ENCODE measurements at regions not wholly inside any gene's neighbourhood (a gene's known extent, or its start where the extent isn't known, plus 50 kb on each side); places are given as distances from the start of the nearest gene placed in this dataset.

DNA sequence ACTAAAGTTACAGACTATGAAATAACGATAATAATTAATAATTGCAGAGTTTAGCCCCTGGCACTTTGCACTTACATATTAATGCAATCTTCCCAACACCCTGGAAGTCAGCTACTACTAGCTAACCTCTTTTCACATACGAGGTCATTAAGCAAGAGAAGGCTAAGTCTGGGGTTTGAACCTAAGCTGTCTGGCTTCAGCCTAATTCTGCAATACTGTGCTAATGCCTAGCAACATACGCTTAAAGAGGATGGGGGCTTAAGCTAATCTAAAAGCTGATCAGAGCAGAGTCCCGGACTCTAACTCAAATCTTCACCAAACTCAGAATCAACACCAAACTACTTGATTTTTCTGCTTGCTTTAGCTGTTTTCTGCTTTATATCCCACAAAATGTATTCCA is 168.7 kb upstream of the GNAI1 start:
- Histone ChIP-seq H3K27ac (no peak overlapping the region), H3K9ac (ENCODE audit: insufficient read length) (no peak overlapping the region), H3K4me3 (no peak overlapping the region), H3K36me3 (ENCODE audit: insufficient read depth, low read length) (no peaks in the 10 kb centered on the region), H3K9me3 (ENCODE audit: low read depth, low read length) (no peaks in the 10 kb centered on the region)
- no peak for TF ChIP-seq FOXP2 (optimal IDR thresholded peaks at IDR 0.05; ENCODE audit: control extremely low read depth, extremely low read length, insufficient read depth)
- no peak for TF ChIP-seq EZH2 (IDR thresholded peaks at IDR 0.05)
- TF ChIP-seq POLR2AphosphoS5 (IDR thresholded peaks at IDR 0.05; ENCODE audit: borderline replicate concordance, low read depth, low read length), result no peak
- DNase-seq (ENCODE audit: low read depth, low spot score), result no peak

DNA sequence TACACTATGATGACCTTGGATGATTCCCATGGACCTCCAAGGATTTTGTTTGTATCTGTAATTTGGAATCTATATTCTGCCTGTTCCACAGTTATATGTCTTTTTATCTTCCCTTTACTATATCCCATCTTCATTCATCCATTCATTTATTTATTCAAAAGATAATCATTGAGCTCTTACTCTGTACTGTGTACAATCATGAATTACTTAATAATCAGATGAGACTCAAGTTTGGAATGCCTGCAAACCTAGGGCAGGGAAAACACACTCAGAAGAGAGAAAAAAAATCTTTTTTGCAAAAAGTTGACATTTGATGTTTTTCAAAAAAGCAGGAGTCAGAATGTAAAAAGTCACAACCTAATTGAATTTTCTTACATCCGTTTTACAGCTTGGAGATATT is 170.2 kb upstream of the GNAI1 start:
- no peaks in the 10 kb centered on the region for H3K36me3 ChIP-seq (ENCODE audit: insufficient read depth, low read length)
- no peak overlapping the region for H3K4me3 ChIP-seq
- DNase-seq (ENCODE audit: low read depth, low spot score), result no peak
- H3K27ac ChIP-seq, result no peak overlapping the region
- TF ChIP-seq POLR2AphosphoS5 (IDR thresholded peaks at IDR 0.05; ENCODE audit: borderline replicate concordance, low read depth, low read length) (no peak), FOXP2 (optimal IDR thresholded peaks at IDR 0.05; ENCODE audit: control extremely low read depth, extremely low read length, insufficient read depth) (no peak), EZH2 (IDR thresholded peaks at IDR 0.05) (no peak)
- no peaks in the 10 kb centered on the region for H3K9me3 ChIP-seq (ENCODE audit: low read depth, low read length)
- no peak overlapping the region for H3K9ac ChIP-seq (ENCODE audit: insufficient read length)

DNA sequence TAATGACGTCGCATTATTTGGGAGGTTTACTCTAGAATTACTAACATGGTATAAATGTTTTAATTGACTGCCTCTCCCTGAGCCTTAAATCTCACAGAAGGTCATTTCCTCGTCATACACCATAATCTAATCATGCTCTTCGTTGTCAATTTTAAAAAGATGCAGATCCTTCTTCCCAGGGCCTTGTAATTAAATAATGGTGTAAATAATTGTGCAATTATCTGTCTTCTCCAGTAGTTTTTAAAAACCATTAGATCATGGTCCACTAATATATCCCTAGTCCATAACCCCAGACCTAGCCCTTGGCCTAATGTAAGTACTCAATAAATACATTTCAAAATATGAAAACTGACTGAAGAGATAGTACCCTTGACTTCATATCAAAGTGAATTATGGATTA is 181.5 kb upstream of the GNAI1 start:
- DNase-seq (ENCODE audit: low read depth, low spot score), result no peak
- no peak for TF ChIP-seq FOXP2 (optimal IDR thresholded peaks at IDR 0.05; ENCODE audit: control extremely low read depth, extremely low read length, insufficient read depth)
- Histone ChIP-seq H3K27ac (no peak overlapping the region), H3K4me3 (no peak overlapping the region), H3K9me3 (ENCODE audit: low read depth, low read length) (no peaks in the 10 kb centered on the region), H3K9ac (ENCODE audit: insufficient read length) (no peak overlapping the region), H3K36me3 (ENCODE audit: insufficient read depth, low read length) (no peaks in the 10 kb centered on the region)

DNA sequence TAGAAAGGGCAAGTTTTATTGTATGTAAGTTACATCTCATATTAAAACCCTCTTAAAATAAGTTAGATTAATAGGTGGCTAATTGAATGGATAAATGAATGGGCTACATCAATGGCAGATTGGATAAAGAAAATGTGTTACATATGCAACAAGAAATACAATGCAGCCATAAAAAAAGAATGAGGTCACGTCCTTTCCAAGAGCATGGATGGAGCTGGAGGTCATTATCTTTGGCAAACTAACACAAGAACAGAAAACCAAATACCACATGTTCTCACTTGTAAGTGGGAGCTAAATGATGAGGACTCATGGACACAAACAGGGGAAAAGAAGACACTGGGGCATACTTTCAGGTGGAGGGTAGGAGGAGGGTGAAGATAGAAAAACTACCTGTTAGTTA is 182.2 kb upstream of the GNAI1 start:
- H3K4me3 ChIP-seq, result no peak overlapping the region
- no peaks in the 10 kb centered on the region for H3K36me3 ChIP-seq (ENCODE audit: insufficient read depth, low read length)
- H3K9ac ChIP-seq (ENCODE audit: insufficient read length), result no peak overlapping the region
- no peak for DNase-seq (ENCODE audit: low read depth, low spot score)
- no peak overlapping the region for H3K27ac ChIP-seq
- no peaks in the 10 kb centered on the region for H3K9me3 ChIP-seq (ENCODE audit: low read depth, low read length)
- no peak for TF ChIP-seq FOXP2 (optimal IDR thresholded peaks at IDR 0.05; ENCODE audit: control extremely low read depth, extremely low read length, insufficient read depth)

- H3K27ac ChIP-seq, result no peak overlapping the region
- H3K4me3 ChIP-seq, result no peak overlapping the region
- no peak for TF ChIP-seq FOXP2 (optimal IDR thresholded peaks at IDR 0.05; ENCODE audit: control extremely low read depth, extremely low read length, insufficient read depth)
- TF ChIP-seq EZH2 (IDR thresholded peaks at IDR 0.05), result no peak
- no peak for DNase-seq (ENCODE audit: low read depth, low spot score)
- no peaks in the 10 kb centered on the region for H3K36me3 ChIP-seq (ENCODE audit: insufficient read depth, low read length)
- H3K9me3 ChIP-seq (ENCODE audit: low read depth, low read length), result no peaks in the 10 kb centered on the region
- no peak overlapping the region for H3K9ac ChIP-seq (ENCODE audit: insufficient read length)
These were observed 183.2 kb upstream of the GNAI1 start for GRCh38 chr7:79951415-79951814.

- Histone ChIP-seq H3K9ac (ENCODE audit: insufficient read length) (no peak overlapping the region), H3K36me3 (ENCODE audit: insufficient read depth, low read length) (no peaks in the 10 kb centered on the region), H3K27ac (no peak overlapping the region), H3K4me3 (no peak overlapping the region), H3K9me3 (ENCODE audit: low read depth, low read length) (no peaks in the 10 kb centered on the region)
- no peak for DNase-seq (ENCODE audit: low read depth, low spot score)
- TF ChIP-seq POLR2AphosphoS5 (IDR thresholded peaks at IDR 0.05; ENCODE audit: borderline replicate concordance, low read depth, low read length), result no peak
- TF ChIP-seq FOXP2 (optimal IDR thresholded peaks at IDR 0.05; ENCODE audit: control extremely low read depth, extremely low read length, insufficient read depth), result no peak
- TF ChIP-seq EZH2 (IDR thresholded peaks at IDR 0.05), result no peak
These were observed 184.9 kb upstream of the GNAI1 start for GRCh38 chr7:79949778-79950177.

GRCh38 chr7:79936281-79936983 is 198.2 kb upstream of the GNAI1 start:
- Histone ChIP-seq H3K9ac (ENCODE audit: insufficient read length) (no peak overlapping the region), H3K4me3 (no peak overlapping the region), H3K36me3 (ENCODE audit: insufficient read depth, low read length) (no peaks in the 10 kb centered on the region), H3K9me3 (ENCODE audit: low read depth, low read length) (no peaks in the 10 kb centered on the region), H3K27ac (no peak overlapping the region)
- TF ChIP-seq EZH2 (IDR thresholded peaks at IDR 0.05) (no peak), FOXP2 (optimal IDR thresholded peaks at IDR 0.05; ENCODE audit: control extremely low read depth, extremely low read length, insufficient read depth) (no peak), POLR2AphosphoS5 (IDR thresholded peaks at IDR 0.05; ENCODE audit: borderline replicate concordance, low read depth, low read length) (no peak)
- no peak for DNase-seq (ENCODE audit: low read depth, low spot score)

GRCh38 chr7:79934727-79935126 is 199.9 kb upstream of the GNAI1 start:
- Histone ChIP-seq H3K4me3 (no peak overlapping the region), H3K9ac (ENCODE audit: insufficient read length) (no peak overlapping the region), H3K9me3 (ENCODE audit: low read depth, low read length) (no peaks in the 10 kb centered on the region), H3K36me3 (ENCODE audit: insufficient read depth, low read length) (no peaks in the 10 kb centered on the region), H3K27ac (no peak overlapping the region)
- no peak for DNase-seq (ENCODE audit: low read depth, low spot score)
- no peak for TF ChIP-seq FOXP2 (optimal IDR thresholded peaks at IDR 0.05; ENCODE audit: control extremely low read depth, extremely low read length, insufficient read depth)
- no peak for TF ChIP-seq POLR2AphosphoS5 (IDR thresholded peaks at IDR 0.05; ENCODE audit: borderline replicate concordance, low read depth, low read length)
- no peak for TF ChIP-seq EZH2 (IDR thresholded peaks at IDR 0.05)

DNA sequence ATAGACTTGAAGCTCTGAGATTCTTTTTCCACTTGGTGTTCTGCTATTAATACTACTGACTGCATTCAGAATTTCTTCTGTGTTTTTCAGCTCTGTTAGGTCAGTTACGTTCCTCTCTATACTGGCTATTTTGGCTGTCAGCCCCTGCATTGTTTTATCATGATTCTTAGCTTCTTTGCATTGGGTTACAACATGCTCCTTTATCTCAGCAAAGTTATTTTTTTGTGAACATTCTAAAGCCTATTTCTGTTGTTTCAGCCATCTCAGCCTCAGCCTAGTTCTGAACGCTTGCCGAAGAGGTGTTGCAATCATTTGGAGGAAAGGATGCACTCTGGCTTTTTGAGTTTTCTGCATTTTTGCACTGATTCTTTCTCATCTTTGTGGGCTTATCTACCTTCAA is 201.5 kb upstream of the GNAI1 start:
- TF ChIP-seq FOXP2 (optimal IDR thresholded peaks at IDR 0.05; ENCODE audit: control extremely low read depth, extremely low read length, insufficient read depth) (no peak), EZH2 (IDR thresholded peaks at IDR 0.05) (no peak), POLR2AphosphoS5 (IDR thresholded peaks at IDR 0.05; ENCODE audit: borderline replicate concordance, low read depth, low read length) (no peak)
- DNase-seq (ENCODE audit: low read depth, low spot score), result no peak
- Histone ChIP-seq H3K27ac (no peak overlapping the region), H3K36me3 (ENCODE audit: insufficient read depth, low read length) (no peaks in the 10 kb centered on the region), H3K9me3 (ENCODE audit: low read depth, low read length) (no peaks in the 10 kb centered on the region), H3K9ac (ENCODE audit: insufficient read length) (no peak overlapping the region), H3K4me3 (no peak overlapping the region)
